A549 (cell line): ENCODE measurements at regions not wholly inside any gene's neighbourhood (a gene's known extent, or its start where the extent isn't known, plus 50 kb on each side); places are given as distances from the start of the nearest gene placed in this dataset.

Experiments
- ATAC-seq, 2 experiments: fragments of 200-7000 bp in 1 of 2; fragments of >200 bp in 1 of 2; cut with Nextera tagmentation in 1 of 2; cut with Tn5 transposase in 1 of 2; 3 replicates each; pipeline versions ENCODE4 v1.8.0 to v1.9.1; 2018 to 2020; ENCODE audit warnings: mild to moderate bottlenecking in 1 of 2, moderate library complexity in 1 of 2
- CTCF ChIA-PET: fragments of 300-600 bp; sonication (Branson Sonifier 250); formaldehyde crosslinking; extraction: SDS; loops from one replicate; lab custom pipeline; 2021; ENCODE audit warnings: antibody characterized with exemption, inconsistent platforms; lab: Yijun Ruan, JAX
- POLR2A ChIA-PET: fragments of 350-600 bp; formaldehyde crosslinking; extraction: SDS; loops from one replicate; lab custom pipeline; 2021; ENCODE audit warnings: antibody characterized with exemption, inconsistent platforms; lab: Yijun Ruan, JAX
- DNase-seq, 2 experiments: peaks; one replicate each; pipeline versions ENCODE4 v3.0.0 to v3.0.0-alpha.2; 2011 to 2016; ENCODE audit warnings: low read depth in 1 of 2, low spot score in 1 of 2
- FAIRE-seq: peaks from 2 replicates; lab custom pipeline; 2011; peaks lifted over from hg19 to GRCh38; lab: Jason Lieb, UNC
- H3K27ac ChIP-seq, 2 experiments: fragments of >200 bp; sonication (Bioruptor Twin); formaldehyde crosslinking; 3 replicates each; pipeline ENCODE4 v1.5.1; 2016 to 2017
- H3K4me1 ChIP-seq: fragments of >200 bp; sonication (Bioruptor Twin); formaldehyde crosslinking; 3 replicates; pipeline ENCODE4 v1.6.1; 2016
- H3K4me2 ChIP-seq: fragments of >200 bp; sonication (Bioruptor Twin); formaldehyde crosslinking; 3 replicates; pipeline ENCODE4 v1.6.1; 2016
- H3K4me3 ChIP-seq: fragments of >200 bp; sonication (Bioruptor Twin); formaldehyde crosslinking; 3 replicates; pipeline ENCODE4 v1.5.1; 2016
- H3K9me3 ChIP-seq: fragments of >200 bp; sonication (Bioruptor Twin); formaldehyde crosslinking; 3 replicates; pipeline ENCODE4 v1.6.1; 2016
- CEBPB ChIP-seq, 2 experiments: fragments of >200 bp in 1 of 2; sonication (Bioruptor Twin) in 1 of 2; formaldehyde crosslinking in 1 of 2; IDR thresholded peaks; 2 replicates each; pipeline ENCODE4 v1.6.1; 2012 to 2016
- E2F6 ChIP-seq: IDR thresholded peaks from 2 replicates; pipeline ENCODE4 v1.6.1; 2012; ENCODE audit warnings: low read depth, borderline replicate concordance
- EHF ChIP-seq: fragments of 250-450 bp; sonication (Bioruptor Pico); IDR thresholded peaks from 2 replicates; pipeline ENCODE4 v1.5.0; 2020; ENCODE audit warnings: mild to moderate bottlenecking
- EHMT2 ChIP-seq: fragments of 200-600 bp; sonication (generic); IDR thresholded peaks from 2 replicates; pipeline ENCODE4 v1.6.1; 2016; ENCODE audit warnings: antibody characterized with exemption, low read depth, mild to moderate bottlenecking, moderate library complexity
- EP300 ChIP-seq, 2 experiments: fragments of >200 bp; sonication (Bioruptor Twin); formaldehyde crosslinking; IDR thresholded peaks; 2 replicates in 1 of 2; 3 replicates in 1 of 2; pipeline ENCODE4 v1.6.1; 2016 to 2017
- ESRRA ChIP-seq: fragments of 150-350 bp; IDR thresholded peaks from 2 replicates; pipeline ENCODE4 v1.6.1; 2014; ENCODE audit warnings: mild to moderate bottlenecking, low read length, borderline replicate concordance
- GATA3 ChIP-seq: IDR thresholded peaks from 2 replicates; pipeline ENCODE4 v1.6.1; 2012; ENCODE audit warnings: borderline replicate concordance
- HEYL ChIP-seq: fragments of 250-450 bp; sonication (Bioruptor Pico); IDR thresholded peaks from 2 replicates; pipeline ENCODE4 v1.8.0; 2021; ENCODE audit warnings: mild to moderate bottlenecking, moderate library complexity
- HOXA7 ChIP-seq: fragments of 250-450 bp; sonication (Bioruptor Pico); IDR thresholded peaks from 2 replicates; pipeline ENCODE4 v1.5.0; 2020; ENCODE audit warnings: mild to moderate bottlenecking, moderate library complexity
- MAZ ChIP-seq: fragments of 150-350 bp; IDR thresholded peaks from 2 replicates; pipeline ENCODE4 v1.6.1; 2014; ENCODE audit warnings: antibody characterized with exemption, low read depth, low read length, borderline replicate concordance
- MYC ChIP-seq: IDR thresholded peaks from 2 replicates; pipeline ENCODE4 v1.6.1; 2012; ENCODE audit warnings: mild to moderate bottlenecking, inconsistent platforms, low read length, improper control_type of control experiment, borderline replicate concordance
- NPAS2 ChIP-seq: fragments of 250-450 bp; sonication (Bioruptor Pico); IDR thresholded peaks from 2 replicates; pipeline ENCODE4 v1.8.0; 2022; ENCODE audit warnings: mild to moderate bottlenecking, moderate library complexity, borderline replicate concordance
- NR3C1 ChIP-seq: fragments of >200 bp; sonication (Bioruptor Twin); formaldehyde crosslinking; IDR thresholded peaks from 3 replicates; pipeline ENCODE4 v1.6.1; 2017
- POLR2AphosphoS2 ChIP-seq: conservative IDR thresholded peaks from 2 replicates; pipeline ENCODE4 v1.6.1; 2012; ENCODE audit warnings: low read length, improper control_type of control experiment, inconsistent platforms
- RCOR1 ChIP-seq: fragments of 150-350 bp; IDR thresholded peaks from 2 replicates; pipeline ENCODE4 v1.6.1; 2014; ENCODE audit warnings: antibody characterized with exemption, low read length, low read depth
- ZC3H11A ChIP-seq: fragments of 450-650 bp; IDR thresholded peaks from 2 replicates; pipeline ENCODE4 v1.6.1; 2014; ENCODE audit warnings: antibody characterized with exemption, mild to moderate bottlenecking
- ZSCAN20 ChIP-seq: fragments of 250-450 bp; sonication (Bioruptor Pico); IDR thresholded peaks from 2 replicates; pipeline ENCODE4 v1.8.0; 2022; ENCODE audit warnings: mild to moderate bottlenecking, moderate library complexity
- WGBS: methylation state at CpG from one replicate; pipeline ENCODE4 v1.1.6; 2017; ENCODE audit errors: missing lambda C conversion rate; 5-methylcytosine and 5-hydroxymethylcytosine counted together
- TF ChIP-seq, protein P1 (sequence below): fragments of >200 bp; sonication (Bioruptor Twin); formaldehyde crosslinking; IDR thresholded peaks from 3 replicates; pipeline ENCODE4 v1.5.1; 2016

DNA sequence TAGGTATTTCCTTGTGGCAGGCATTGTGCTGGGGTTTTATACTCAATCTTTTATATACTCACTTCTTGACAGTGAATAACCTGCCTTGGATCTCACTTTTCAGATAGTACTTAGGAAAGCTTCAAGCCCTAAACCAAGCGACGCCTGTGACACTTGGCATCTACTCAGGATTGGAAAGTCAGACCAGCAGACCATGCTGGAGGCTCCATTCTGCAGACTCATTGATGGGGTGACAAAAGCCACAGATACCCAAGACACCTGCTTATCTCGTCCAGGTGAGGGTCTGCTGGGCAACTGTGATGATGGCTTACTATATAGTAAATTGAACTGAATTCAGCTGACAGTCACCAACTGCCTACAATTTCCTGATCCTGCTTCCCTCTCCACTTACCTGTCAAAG is 79.4 kb upstream of the MRPS22 start:
- ATAC-seq = no peak
- Histone ChIP-seq H3K4me1 (no peaks in the 10 kb centered on the region), H3K4me2 (no peak overlapping the region), H3K9me3 (no peaks in the 10 kb centered on the region), H3K27ac (no peak overlapping the region), H3K4me3 (no peak overlapping the region)
- POLR2A ChIA-PET = no interaction called here
- no peak for FAIRE-seq
- CTCF ChIA-PET = interaction anchor here (1.2 to 1.4 kb wide), 2 partner anchors 11 to 65 kb away, joined by 3 to 4 read pairs; no protein-coding TSS in a partner anchor
- WGBS = 74% methylated on average over 3 of the region's 3 CpGs
- TF ChIP-seq ESRRA (no peak), ZC3H11A (no peak), EP300 (IDR thresholded peaks at IDR 0.05) (no peak)
- no peak for DNase-seq

GRCh38 chr3:139265131-139266016 is 78.4 kb upstream of the MRPS22 start:
- Histone ChIP-seq H3K27ac (no peak overlapping the region), H3K4me2 (no peak overlapping the region), H3K9me3 (no peaks in the 10 kb centered on the region), H3K4me1 (no peaks in the 10 kb centered on the region), H3K4me3 (no peak overlapping the region)
- TF ChIP-seq NPAS2 = no peak
- no peak for TF ChIP-seq HEYL (CRISPR knock-in tag)
- no peak for TF ChIP-seq NR3C1
- no peak for TF ChIP-seq EP300 (IDR thresholded peaks at IDR 0.05)
- TF ChIP-seq, protein P1, sequence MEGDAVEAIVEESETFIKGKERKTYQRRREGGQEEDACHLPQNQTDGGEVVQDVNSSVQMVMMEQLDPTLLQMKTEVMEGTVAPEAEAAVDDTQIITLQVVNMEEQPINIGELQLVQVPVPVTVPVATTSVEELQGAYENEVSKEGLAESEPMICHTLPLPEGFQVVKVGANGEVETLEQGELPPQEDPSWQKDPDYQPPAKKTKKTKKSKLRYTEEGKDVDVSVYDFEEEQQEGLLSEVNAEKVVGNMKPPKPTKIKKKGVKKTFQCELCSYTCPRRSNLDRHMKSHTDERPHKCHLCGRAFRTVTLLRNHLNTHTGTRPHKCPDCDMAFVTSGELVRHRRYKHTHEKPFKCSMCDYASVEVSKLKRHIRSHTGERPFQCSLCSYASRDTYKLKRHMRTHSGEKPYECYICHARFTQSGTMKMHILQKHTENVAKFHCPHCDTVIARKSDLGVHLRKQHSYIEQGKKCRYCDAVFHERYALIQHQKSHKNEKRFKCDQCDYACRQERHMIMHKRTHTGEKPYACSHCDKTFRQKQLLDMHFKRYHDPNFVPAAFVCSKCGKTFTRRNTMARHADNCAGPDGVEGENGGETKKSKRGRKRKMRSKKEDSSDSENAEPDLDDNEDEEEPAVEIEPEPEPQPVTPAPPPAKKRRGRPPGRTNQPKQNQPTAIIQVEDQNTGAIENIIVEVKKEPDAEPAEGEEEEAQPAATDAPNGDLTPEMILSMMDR = no peak
- DNase-seq (no peak), FAIRE-seq (no peak), ATAC-seq (no peak)
- ChIA-PET CTCF (interaction anchor here (0.6 to 1.2 kb wide), 2 partner anchors 12 to 1124 kb away, joined by 3 read pairs; no protein-coding TSS in a partner anchor), POLR2A (no interaction called here)
- 74% methylated on average over 7 of the region's 9 CpGs for WGBS

DNA sequence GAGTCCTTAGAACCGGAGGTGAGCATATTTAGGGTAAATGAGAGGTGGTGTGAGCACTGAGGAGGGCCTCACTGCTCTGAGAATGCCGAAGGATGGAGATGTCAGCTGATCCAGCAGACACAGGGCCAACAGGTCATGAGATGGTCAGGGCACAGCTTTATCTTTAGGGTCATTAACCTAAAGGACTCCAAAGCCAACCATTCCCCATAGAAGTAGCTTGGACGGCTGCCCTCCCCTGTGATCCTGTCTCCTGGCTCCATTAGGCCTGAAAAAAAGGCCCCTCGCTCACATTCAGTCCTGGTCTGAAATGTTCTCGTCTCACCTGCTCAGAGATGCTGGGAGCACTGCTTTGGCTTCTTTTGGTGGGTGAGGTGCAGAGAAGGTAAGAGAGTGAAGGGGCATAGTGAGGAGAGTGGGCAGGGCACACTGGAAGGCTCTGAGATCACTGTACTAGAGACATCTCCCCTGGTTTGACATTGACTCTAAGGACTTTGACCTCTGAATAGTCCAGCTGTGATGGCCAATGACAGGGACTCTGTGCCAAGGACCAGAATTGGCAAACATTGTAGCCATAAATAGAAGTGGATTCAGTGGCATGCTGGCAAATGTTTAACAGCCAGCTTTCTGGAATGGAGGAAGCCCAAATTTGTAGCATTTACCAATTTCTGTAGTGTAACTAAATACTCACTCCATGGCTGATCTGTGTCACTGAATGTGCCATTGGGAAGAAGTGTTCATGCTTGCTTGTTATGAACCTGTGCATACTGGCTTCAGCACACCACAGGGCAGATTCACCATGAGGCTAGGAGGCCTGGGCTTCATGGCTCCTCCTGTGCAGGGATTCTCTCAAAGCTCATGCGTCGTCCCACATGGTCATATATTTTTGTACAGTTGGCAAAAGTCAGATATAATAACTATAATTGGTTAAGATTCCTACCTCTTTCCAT is 76.2 kb upstream of the MRPS22 start:
- H3K9me3 ChIP-seq = no peaks in the 10 kb centered on the region
- H3K4me3 ChIP-seq = no peak overlapping the region
- TF ChIP-seq MYC (no peak), E2F6 (no peak), EHMT2 (no peak), POLR2AphosphoS2 (no peak), CEBPB (IDR thresholded peaks at IDR 0.05) (no peak), MAZ (no peak), ZSCAN20 (CRISPR knock-in tag) (no peak), HEYL (CRISPR knock-in tag) (no peak), RCOR1 (no peak), GATA3 (no peak), EHF (CRISPR knock-in tag) (no peak), HOXA7 (CRISPR knock-in tag) (no peak)
- ChIA-PET POLR2A (no interaction called here), CTCF (no interaction called here)
- no peak for ATAC-seq
- no peak overlapping the region for H3K4me2 ChIP-seq
- DNase-seq = no peak
- H3K27ac ChIP-seq = no peak overlapping the region
- FAIRE-seq = no peak
- 55% methylated on average over 7 of the region's 7 CpGs for WGBS
- no peaks in the 10 kb centered on the region for H3K4me1 ChIP-seq
